Endothelial cell (in vitro differentiated cells): ENCODE measurements at regions not wholly inside any gene's neighbourhood (a gene's known extent, or its start where the extent isn't known, plus 50 kb on each side); places are given as distances from the start of the nearest gene placed in this dataset.

ENCODE experiments used
- DNase-seq: peaks from one replicate; pipeline ENCODE4 v3.0.0; 2021; ENCODE audit warnings: low spot score
- H3K27ac Mint-ChIP-seq: one replicate; pipeline ENCODE4 v1.8.0; 2021; ENCODE audit warnings: mixed read lengths, inconsistent platforms; ENCODE audit not compliant: unreplicated experiment
- H3K27me3 Mint-ChIP-seq: one replicate; pipeline ENCODE4 v1.8.0; 2021; ENCODE audit warnings: mild to moderate bottlenecking, moderate library complexity, mixed read lengths, inconsistent platforms; ENCODE audit not compliant: unreplicated experiment
- H3K36me3 Mint-ChIP-seq: one replicate; pipeline ENCODE4 v1.8.0; 2021; ENCODE audit warnings: mild to moderate bottlenecking, low read depth, mixed read lengths, inconsistent platforms; ENCODE audit not compliant: unreplicated experiment
- H3K4me1 Mint-ChIP-seq: one replicate; pipeline ENCODE4 v1.8.0; 2021; ENCODE audit warnings: mild to moderate bottlenecking, mixed read lengths, inconsistent platforms; ENCODE audit not compliant: unreplicated experiment
- H3K4me3 Mint-ChIP-seq: one replicate; pipeline ENCODE4 v1.8.0; 2021; ENCODE audit warnings: mild to moderate bottlenecking, mixed read lengths, inconsistent platforms; ENCODE audit not compliant: unreplicated experiment
- H3K9me3 Mint-ChIP-seq: one replicate; pipeline ENCODE4 v1.8.0; 2021; ENCODE audit warnings: mixed read lengths, inconsistent platforms; ENCODE audit not compliant: unreplicated experiment
- CTCF ChIP-seq: fragments of 200-600 bp; sonication (generic); IDR thresholded peaks from one replicate; pipeline ENCODE4 v1.5.0; 2021; ENCODE audit warnings: antibody characterized with exemption; ENCODE audit not compliant: unreplicated experiment

GRCh38 chr1:4932311-4933030, 278.1 kb downstream of the AJAP1 start:
- Mint-ChIP-seq H3K27me3 (peaks cover 7% of the 10 kb centered on the region), H3K4me3 (no peak overlapping the region), H3K4me1 (no peaks in the 10 kb centered on the region), H3K36me3 (no peaks in the 10 kb centered on the region), H3K9me3 (no peaks in the 10 kb centered on the region), H3K27ac (no peak overlapping the region)
- no peak for DNase-seq
- no peak for TF ChIP-seq CTCF

DNA sequence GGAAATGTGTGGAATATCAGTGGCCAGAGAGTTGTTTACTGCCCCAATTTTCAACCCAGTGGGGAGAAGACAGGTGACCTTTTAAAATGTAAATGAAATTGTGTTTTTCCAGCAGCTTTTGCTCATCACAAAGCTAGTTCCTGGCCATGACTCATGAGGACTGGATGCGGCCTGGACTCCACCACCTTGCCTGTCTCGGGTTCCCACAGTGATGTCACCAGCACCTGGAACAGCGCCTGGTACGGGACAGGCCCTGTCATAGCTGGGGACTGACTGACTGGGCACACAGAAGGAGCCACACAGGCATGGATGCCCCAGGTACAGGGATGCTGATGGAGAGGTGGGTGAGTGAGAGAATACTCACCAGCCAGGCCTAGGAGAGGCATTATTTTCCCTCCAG, 277.1 kb downstream of the AJAP1 start:
- Mint-ChIP-seq H3K27me3 (peaks cover 5% of the 10 kb centered on the region), H3K9me3 (no peaks in the 10 kb centered on the region), H3K4me3 (no peak overlapping the region), H3K27ac (no peak overlapping the region), H3K36me3 (no peaks in the 10 kb centered on the region), H3K4me1 (no peaks in the 10 kb centered on the region)
- no peak for TF ChIP-seq CTCF
- DNase-seq: no peak

DNA sequence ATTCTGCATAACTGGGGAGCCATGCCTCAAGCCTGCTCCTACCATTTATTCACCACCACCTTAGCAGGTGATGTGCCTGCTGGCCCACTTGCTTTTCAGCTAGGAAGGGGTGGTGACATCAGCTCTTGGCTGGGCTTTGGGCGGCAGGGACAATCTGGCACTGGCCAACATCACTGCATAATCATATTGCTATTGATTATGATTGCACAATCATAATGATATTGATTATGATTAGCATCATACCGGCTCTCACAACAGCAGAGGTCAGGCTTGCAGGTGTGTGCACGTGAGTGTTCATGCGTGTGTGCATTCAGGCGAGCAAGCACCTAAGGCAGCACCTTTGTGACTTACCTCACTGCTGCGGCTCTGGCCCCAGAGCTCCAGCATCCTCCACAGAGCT, 273.8 kb downstream of the AJAP1 start:
- H3K36me3 Mint-ChIP-seq: no peaks in the 10 kb centered on the region
- no peak for DNase-seq
- peaks cover 7% of the 10 kb centered on the region for H3K27me3 Mint-ChIP-seq
- H3K9me3 Mint-ChIP-seq: no peaks in the 10 kb centered on the region
- no peak for TF ChIP-seq CTCF
- no peaks in the 10 kb centered on the region for H3K4me1 Mint-ChIP-seq
- no peak overlapping the region for H3K27ac Mint-ChIP-seq
- no peak overlapping the region for H3K4me3 Mint-ChIP-seq

DNA sequence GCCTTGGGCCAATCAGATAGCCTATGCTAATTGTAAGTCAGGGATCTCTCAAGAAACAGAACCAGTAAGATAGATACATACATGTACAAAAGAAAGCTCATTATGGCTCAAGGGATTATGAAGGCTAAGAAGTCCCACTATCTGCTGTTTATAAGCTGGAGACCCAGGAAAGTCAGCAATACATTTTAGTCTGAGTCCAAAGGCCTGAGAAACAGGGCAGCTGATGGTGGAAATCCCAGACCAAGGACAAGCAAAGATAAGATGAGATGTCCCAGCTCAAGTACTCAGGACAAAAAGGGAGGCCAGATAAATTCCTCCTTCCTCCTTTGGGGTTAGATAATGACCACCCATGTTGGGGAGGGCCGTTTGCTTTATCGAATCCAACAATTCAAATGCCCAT, 269.9 kb downstream of the AJAP1 start:
- Mint-ChIP-seq H3K27me3 (peaks cover 6% of the 10 kb centered on the region), H3K27ac (no peak overlapping the region), H3K4me1 (no peaks in the 10 kb centered on the region), H3K4me3 (no peak overlapping the region), H3K9me3 (no peaks in the 10 kb centered on the region), H3K36me3 (no peaks in the 10 kb centered on the region)
- TF ChIP-seq CTCF: no peak
- DNase-seq: no peak

DNA sequence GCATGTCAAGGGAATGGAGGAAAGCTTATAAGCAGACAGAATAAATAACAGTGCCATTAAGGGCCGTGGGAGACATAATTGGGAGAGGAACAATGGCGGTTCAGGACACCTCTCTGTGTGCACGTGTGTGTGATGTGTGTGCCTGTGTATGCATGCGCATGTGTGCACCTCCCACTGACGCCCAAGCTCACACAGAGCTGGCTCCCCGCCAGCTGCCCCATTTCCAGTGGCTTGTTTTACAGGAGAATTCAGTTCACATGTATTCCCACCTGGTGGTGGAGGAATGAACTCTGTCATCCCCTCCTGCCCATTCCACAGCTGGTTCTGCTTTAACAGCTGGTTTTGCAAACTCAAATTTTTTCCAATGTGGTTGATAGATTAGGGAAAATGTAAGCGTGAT, 262.2 kb downstream of the AJAP1 start:
- H3K4me1 Mint-ChIP-seq: peaks cover 4% of the 10 kb centered on the region
- H3K36me3 Mint-ChIP-seq: peaks cover 5% of the 10 kb centered on the region
- H3K4me3 Mint-ChIP-seq: no peak overlapping the region
- no peak for TF ChIP-seq CTCF
- H3K27me3 Mint-ChIP-seq: no peaks in the 10 kb centered on the region
- H3K9me3 Mint-ChIP-seq: peaks cover 5% of the 10 kb centered on the region
- DNase-seq: no peak
- H3K27ac Mint-ChIP-seq: no peak overlapping the region
